GM23338 (cell line): ENCODE measurements at regions not wholly inside any gene's neighbourhood (a gene's known extent, or its start where the extent isn't known, plus 50 kb on each side); places are given as distances from the start of the nearest gene placed in this dataset.

Experiments used
- ATAC-seq: fragments of 200-7000 bp; cut with Tn5 transposase; 3 replicates; pipeline ENCODE4 v1.9.1; 2020
- DNase-seq: peaks from one replicate; pipeline ENCODE4 v3.0.0-alpha.2; 2015; ENCODE audit warnings: low spot score
- H2AFZ ChIP-seq: fragments of 200-600 bp; sonication (generic); 2 replicates; pipeline ENCODE4 v1.8.0; 2016; ENCODE audit warnings: antibody characterized with exemption, mild to moderate bottlenecking, moderate library complexity
- H3F3A ChIP-seq: fragments of 200-600 bp; sonication (generic); replicated peaks from 2 replicates; pipeline ENCODE4 v1.8.0; 2017; ENCODE audit warnings: antibody characterized with exemption, mixed run types, low read depth
- H3K27ac ChIP-seq: fragments of 200-600 bp; sonication (generic); 2 replicates; pipeline ENCODE4 v1.6.1; 2016; ENCODE audit warnings: low read depth
- H3K27me3 ChIP-seq: fragments of 200-600 bp; sonication (generic); 2 replicates; pipeline ENCODE4 v1.8.0; 2016; ENCODE audit warnings: mild to moderate bottlenecking, mixed run types, moderate library complexity; ENCODE audit not compliant: insufficient read depth
- H3K36me3 ChIP-seq: fragments of 200-600 bp; sonication (generic); 2 replicates; pipeline ENCODE4 v1.8.0; 2016; ENCODE audit warnings: mild to moderate bottlenecking; ENCODE audit not compliant: insufficient read depth
- H3K4me1 ChIP-seq: fragments of 200-600 bp; sonication (generic); 2 replicates; pipeline ENCODE4 v1.8.0; 2016; ENCODE audit warnings: mild to moderate bottlenecking, moderate library complexity; ENCODE audit not compliant: insufficient read depth
- H3K4me2 ChIP-seq: fragments of 200-600 bp; sonication (generic); 2 replicates; pipeline ENCODE4 v1.7.1; 2017; ENCODE audit warnings: mixed run types
- H3K4me3 ChIP-seq: fragments of 200-600 bp; sonication (generic); 2 replicates; pipeline ENCODE4 v1.6.1; 2016; ENCODE audit warnings: mixed run types
- H3K79me2 ChIP-seq: fragments of 200-600 bp; sonication (generic); replicated peaks from 2 replicates; pipeline ENCODE4 v1.8.0; 2017; ENCODE audit warnings: mild to moderate bottlenecking; ENCODE audit not compliant: insufficient read depth
- H3K9me2 ChIP-seq: fragments of 200-600 bp; sonication (generic); 2 replicates; pipeline ENCODE4 v1.8.0; 2017; ENCODE audit not compliant: insufficient read depth
- H4K20me1 ChIP-seq: fragments of 200-600 bp; sonication (generic); replicated peaks from 2 replicates; pipeline ENCODE4 v1.8.0; 2017; ENCODE audit warnings: mild to moderate bottlenecking; ENCODE audit not compliant: insufficient read depth
- H3K27ac Mint-ChIP-seq: 2 replicates; pipeline ENCODE4 v1.8.0; 2020; ENCODE audit warnings: inconsistent platforms, mild to moderate bottlenecking, moderate library complexity, mixed read lengths
- H3K27me3 Mint-ChIP-seq: 3 replicates; pipeline ENCODE4 v1.8.0; 2022; ENCODE audit warnings: low read depth, mild to moderate bottlenecking, moderate library complexity, mixed read lengths, inconsistent platforms; ENCODE audit not compliant: insufficient read depth, poor library complexity
- H3K36me3 Mint-ChIP-seq: 3 replicates; pipeline ENCODE4 v1.8.0; 2021; ENCODE audit warnings: low read depth, mild to moderate bottlenecking, inconsistent platforms, moderate library complexity, mixed read lengths
- H3K4me1 Mint-ChIP-seq: 3 replicates; pipeline ENCODE4 v1.8.0; 2020; ENCODE audit warnings: mild to moderate bottlenecking, inconsistent platforms, mixed read lengths
- H3K4me3 Mint-ChIP-seq: 3 replicates; pipeline ENCODE4 v1.8.0; 2021; ENCODE audit warnings: moderate library complexity, mild to moderate bottlenecking, inconsistent platforms, mixed read lengths
- H3K9me3 Mint-ChIP-seq: 3 replicates; pipeline ENCODE4 v1.8.0; 2020; ENCODE audit warnings: moderate library complexity, mild to moderate bottlenecking, inconsistent platforms, mixed read lengths
- CREB1 ChIP-seq: fragments of 250-450 bp; sonication (Bioruptor Pico); IDR thresholded peaks from 2 replicates; pipeline ENCODE4 v1.5.0; 2020; ENCODE audit warnings: low read depth, mild to moderate bottlenecking, moderate library complexity
- CTCF ChIP-seq, 2 experiments: fragments of 200-600 bp in 1 of 2; sonication (generic) in 1 of 2; conservative IDR thresholded peaks; 2 replicates each; pipeline versions ENCODE4 v1.5.1 to v1.6.1; 2016 to 2017; ENCODE audit warnings: antibody characterized with exemption in 2 of 2, low read depth in 2 of 2, mild to moderate bottlenecking in 2 of 2, moderate library complexity in 1 of 2
- ETS1 ChIP-seq: IDR thresholded peaks from 2 replicates; pipeline ENCODE4 v1.6.1; 2016; ENCODE audit warnings: antibody characterized with exemption
- EZH2 ChIP-seq: fragments of 200-600 bp; sonication (generic); IDR thresholded peaks from one replicate; pipeline ENCODE4 v1.8.0; 2017; ENCODE audit warnings: antibody characterized with exemption, mild to moderate bottlenecking, low read depth; ENCODE audit not compliant: unreplicated experiment
- EZH2phosphoT487 ChIP-seq: fragments of 200-600 bp; sonication (generic); IDR thresholded peaks from one replicate; pipeline ENCODE4 v1.8.1; 2018; ENCODE audit warnings: antibody characterized with exemption; ENCODE audit not compliant: unreplicated experiment
- JUNB ChIP-seq: IDR thresholded peaks from one replicate; pipeline ENCODE4 v1.6.1; 2016; ENCODE audit warnings: antibody characterized with exemption; ENCODE audit not compliant: unreplicated experiment
- NANOG ChIP-seq: IDR thresholded peaks from 2 replicates; pipeline ENCODE4 v1.6.1; 2016; ENCODE audit warnings: antibody characterized with exemption, borderline replicate concordance
- POLR2AphosphoS5 ChIP-seq: IDR thresholded peaks from 2 replicates; pipeline ENCODE4 v1.6.1; 2016; ENCODE audit warnings: antibody characterized with exemption, low read depth
- REST ChIP-seq: IDR thresholded peaks from one replicate; pipeline ENCODE4 v1.6.1; 2018; ENCODE audit warnings: antibody characterized with exemption; ENCODE audit not compliant: unreplicated experiment
- ZNF114 ChIP-seq: fragments of 250-450 bp; sonication (Bioruptor Pico); IDR thresholded peaks from 2 replicates; pipeline ENCODE4 v1.5.0; 2020; ENCODE audit warnings: mild to moderate bottlenecking, moderate library complexity

GRCh38 chr12:24748326-24748725 lies 200.6 kb downstream of the BCAT1 start (continued):
- TF ChIP-seq ETS1 (no peak), CTCF (conservative IDR thresholded peaks at IDR 0.05; ENCODE audit: low read depth in 2 of 2) (no peak), CREB1 (CRISPR knock-in tag) (no peak), EZH2phosphoT487 (no peak)

GRCh38 chr12:24746864-24747263 lies 202.0 kb downstream of the BCAT1 start:
- Mint-ChIP-seq H3K9me3 (no peaks in the 10 kb centered on the region), H3K4me3 (no peak overlapping the region), H3K27me3 (peaks cover 6% of the 10 kb centered on the region), H3K36me3 (no peaks in the 10 kb centered on the region), H3K27ac (no peak overlapping the region), H3K4me1 (peaks cover 51% of the 10 kb centered on the region)
- Histone ChIP-seq H3K4me2 (no peak overlapping the region), H3K27me3 (no peaks in the 10 kb centered on the region), H3K4me1 (peaks cover 28% of the 10 kb centered on the region), H4K20me1 (no peaks in the 10 kb centered on the region), H3K9me2 (peaks cover 4% of the 10 kb centered on the region; the same call in 1 of the 2 replicates), H3F3A (no peaks in the 10 kb centered on the region), H3K27ac (no peak overlapping the region), H2AFZ (no peak overlapping the region), H3K36me3 (no peaks in the 10 kb centered on the region), H3K79me2 (no peaks in the 10 kb centered on the region), H3K4me3 (no peak overlapping the region)
- no peak for DNase-seq
- no peak for ATAC-seq
- no peak for TF ChIP-seq CTCF (conservative IDR thresholded peaks at IDR 0.05; ENCODE audit: low read depth in 2 of 2)
- no peak for TF ChIP-seq EZH2
- no peak for TF ChIP-seq NANOG
- no peak for TF ChIP-seq JUNB
- TF ChIP-seq ZNF114 = no peak
- TF ChIP-seq REST = no peak
- no peak for TF ChIP-seq ETS1
- no peak for TF ChIP-seq POLR2AphosphoS5
